ENCODE measurements at regions not wholly inside any gene's neighbourhood (a gene's known extent, or its start where the extent isn't known, plus 50 kb on each side); places are given as distances from the start of the nearest gene placed in this dataset.

DNA sequence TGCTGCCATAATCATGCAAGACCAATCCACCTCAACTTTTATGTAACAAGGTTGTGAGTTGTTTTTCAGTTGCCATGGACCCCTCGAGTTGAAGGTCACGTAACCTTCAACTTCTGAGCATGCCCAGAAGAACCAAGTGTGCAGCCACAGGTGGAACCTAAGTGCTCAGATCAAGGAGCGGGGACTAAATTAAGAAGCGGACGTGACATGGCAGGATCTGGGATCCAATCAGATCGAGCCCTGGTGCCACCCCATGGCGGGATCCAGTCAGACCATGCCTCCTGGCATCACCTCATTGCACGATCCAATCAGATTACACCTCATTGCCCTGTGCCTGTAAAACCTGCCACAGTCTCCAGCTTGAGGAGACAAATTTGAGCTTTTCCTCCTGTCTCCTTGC, 204.5 kb upstream of the CDH5 start (continued):
- TF ChIP-seq, protein P1, sequence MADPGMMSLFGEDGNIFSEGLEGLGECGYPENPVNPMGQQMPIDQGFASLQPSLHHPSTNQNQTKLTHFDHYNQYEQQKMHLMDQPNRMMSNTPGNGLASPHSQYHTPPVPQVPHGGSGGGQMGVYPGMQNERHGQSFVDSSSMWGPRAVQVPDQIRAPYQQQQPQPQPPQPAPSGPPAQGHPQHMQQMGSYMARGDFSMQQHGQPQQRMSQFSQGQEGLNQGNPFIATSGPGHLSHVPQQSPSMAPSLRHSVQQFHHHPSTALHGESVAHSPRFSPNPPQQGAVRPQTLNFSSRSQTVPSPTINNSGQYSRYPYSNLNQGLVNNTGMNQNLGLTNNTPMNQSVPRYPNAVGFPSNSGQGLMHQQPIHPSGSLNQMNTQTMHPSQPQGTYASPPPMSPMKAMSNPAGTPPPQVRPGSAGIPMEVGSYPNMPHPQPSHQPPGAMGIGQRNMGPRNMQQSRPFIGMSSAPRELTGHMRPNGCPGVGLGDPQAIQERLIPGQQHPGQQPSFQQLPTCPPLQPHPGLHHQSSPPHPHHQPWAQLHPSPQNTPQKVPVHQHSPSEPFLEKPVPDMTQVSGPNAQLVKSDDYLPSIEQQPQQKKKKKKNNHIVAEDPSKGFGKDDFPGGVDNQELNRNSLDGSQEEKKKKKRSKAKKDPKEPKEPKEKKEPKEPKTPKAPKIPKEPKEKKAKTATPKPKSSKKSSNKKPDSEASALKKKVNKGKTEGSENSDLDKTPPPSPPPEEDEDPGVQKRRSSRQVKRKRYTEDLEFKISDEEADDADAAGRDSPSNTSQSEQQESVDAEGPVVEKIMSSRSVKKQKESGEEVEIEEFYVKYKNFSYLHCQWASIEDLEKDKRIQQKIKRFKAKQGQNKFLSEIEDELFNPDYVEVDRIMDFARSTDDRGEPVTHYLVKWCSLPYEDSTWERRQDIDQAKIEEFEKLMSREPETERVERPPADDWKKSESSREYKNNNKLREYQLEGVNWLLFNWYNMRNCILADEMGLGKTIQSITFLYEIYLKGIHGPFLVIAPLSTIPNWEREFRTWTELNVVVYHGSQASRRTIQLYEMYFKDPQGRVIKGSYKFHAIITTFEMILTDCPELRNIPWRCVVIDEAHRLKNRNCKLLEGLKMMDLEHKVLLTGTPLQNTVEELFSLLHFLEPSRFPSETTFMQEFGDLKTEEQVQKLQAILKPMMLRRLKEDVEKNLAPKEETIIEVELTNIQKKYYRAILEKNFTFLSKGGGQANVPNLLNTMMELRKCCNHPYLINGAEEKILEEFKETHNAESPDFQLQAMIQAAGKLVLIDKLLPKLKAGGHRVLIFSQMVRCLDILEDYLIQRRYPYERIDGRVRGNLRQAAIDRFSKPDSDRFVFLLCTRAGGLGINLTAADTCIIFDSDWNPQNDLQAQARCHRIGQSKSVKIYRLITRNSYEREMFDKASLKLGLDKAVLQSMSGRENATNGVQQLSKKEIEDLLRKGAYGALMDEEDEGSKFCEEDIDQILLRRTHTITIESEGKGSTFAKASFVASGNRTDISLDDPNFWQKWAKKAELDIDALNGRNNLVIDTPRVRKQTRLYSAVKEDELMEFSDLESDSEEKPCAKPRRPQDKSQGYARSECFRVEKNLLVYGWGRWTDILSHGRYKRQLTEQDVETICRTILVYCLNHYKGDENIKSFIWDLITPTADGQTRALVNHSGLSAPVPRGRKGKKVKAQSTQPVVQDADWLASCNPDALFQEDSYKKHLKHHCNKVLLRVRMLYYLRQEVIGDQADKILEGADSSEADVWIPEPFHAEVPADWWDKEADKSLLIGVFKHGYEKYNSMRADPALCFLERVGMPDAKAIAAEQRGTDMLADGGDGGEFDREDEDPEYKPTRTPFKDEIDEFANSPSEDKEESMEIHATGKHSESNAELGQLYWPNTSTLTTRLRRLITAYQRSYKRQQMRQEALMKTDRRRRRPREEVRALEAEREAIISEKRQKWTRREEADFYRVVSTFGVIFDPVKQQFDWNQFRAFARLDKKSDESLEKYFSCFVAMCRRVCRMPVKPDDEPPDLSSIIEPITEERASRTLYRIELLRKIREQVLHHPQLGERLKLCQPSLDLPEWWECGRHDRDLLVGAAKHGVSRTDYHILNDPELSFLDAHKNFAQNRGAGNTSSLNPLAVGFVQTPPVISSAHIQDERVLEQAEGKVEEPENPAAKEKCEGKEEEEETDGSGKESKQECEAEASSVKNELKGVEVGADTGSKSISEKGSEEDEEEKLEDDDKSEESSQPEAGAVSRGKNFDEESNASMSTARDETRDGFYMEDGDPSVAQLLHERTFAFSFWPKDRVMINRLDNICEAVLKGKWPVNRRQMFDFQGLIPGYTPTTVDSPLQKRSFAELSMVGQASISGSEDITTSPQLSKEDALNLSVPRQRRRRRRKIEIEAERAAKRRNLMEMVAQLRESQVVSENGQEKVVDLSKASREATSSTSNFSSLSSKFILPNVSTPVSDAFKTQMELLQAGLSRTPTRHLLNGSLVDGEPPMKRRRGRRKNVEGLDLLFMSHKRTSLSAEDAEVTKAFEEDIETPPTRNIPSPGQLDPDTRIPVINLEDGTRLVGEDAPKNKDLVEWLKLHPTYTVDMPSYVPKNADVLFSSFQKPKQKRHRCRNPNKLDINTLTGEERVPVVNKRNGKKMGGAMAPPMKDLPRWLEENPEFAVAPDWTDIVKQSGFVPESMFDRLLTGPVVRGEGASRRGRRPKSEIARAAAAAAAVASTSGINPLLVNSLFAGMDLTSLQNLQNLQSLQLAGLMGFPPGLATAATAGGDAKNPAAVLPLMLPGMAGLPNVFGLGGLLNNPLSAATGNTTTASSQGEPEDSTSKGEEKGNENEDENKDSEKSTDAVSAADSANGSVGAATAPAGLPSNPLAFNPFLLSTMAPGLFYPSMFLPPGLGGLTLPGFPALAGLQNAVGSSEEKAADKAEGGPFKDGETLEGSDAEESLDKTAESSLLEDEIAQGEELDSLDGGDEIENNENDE (IDR thresholded peaks at IDR 0.05; ENCODE audit: insufficient replicate concordance, low read length): no peak

Data from H1 (cell line).